Fibroblast of skin of scalp (primary cell): ENCODE measurements at regions not wholly inside any gene's neighbourhood (a gene's known extent, or its start where the extent isn't known, plus 50 kb on each side); places are given as distances from the start of the nearest gene placed in this dataset.
"Not testable (repeated sequence)": the region's sequence is repeated elsewhere in the genome, so short reads cannot be mapped to it uniquely, and the experiment has no call there.

ENCODE experiments used
- DNase-seq: peaks from one replicate; pipeline ENCODE4 v3.0.0-alpha.2; 2013

DNA sequence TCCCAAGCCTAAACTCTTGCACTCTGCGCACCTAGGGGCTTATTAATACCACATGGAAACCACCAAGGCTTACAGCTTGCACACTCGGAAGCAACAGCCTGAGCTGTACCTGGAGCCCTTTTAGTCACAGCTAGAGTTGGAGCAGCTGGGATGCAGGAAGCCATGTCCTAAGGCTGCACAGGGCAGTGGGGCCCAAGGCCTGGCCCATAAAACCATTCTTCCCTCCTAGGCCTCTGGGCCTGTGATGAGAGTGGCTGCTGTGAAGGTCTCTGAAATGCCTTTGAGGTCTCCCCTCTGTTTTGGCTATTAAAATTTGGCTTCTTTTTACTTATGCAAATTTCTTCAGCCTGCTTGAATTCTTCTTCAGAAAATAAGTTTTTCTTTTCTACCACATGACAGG, 383.9 kb upstream of the UBE2E2 start:
- DNase-seq: no peak

GRCh38 chr3:22835041-22835440, 368.1 kb upstream of the UBE2E2 start:
- peak; percentile 2 for DNase-seq

DNA sequence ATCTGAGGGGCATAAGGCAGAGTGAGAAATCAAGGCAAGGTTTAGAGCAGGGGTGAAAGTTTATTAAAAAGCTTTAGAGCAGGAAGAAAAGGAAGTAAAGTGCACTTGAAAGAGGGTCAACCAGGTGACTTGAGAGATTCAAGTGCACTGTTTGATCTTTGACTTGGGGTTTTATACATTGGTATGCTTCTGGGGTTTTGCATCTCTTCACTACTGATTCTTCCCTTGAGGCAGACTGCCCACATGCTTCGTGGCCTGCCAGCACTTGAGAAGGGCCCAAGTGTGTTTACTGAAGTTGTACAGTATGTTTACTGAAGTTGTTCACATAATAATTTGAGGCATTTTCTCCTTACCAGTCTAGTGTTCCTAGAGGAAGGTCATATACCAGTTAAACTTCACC, 367.0 kb upstream of the UBE2E2 start:
- no peak for DNase-seq

- no peak for DNase-seq
These were observed 359.3 kb upstream of the UBE2E2 start for GRCh38 chr3:22843854-22844253.

- DNase-seq: no peak
These were observed 356.6 kb upstream of the UBE2E2 start for GRCh38 chr3:22846566-22846965.

DNA sequence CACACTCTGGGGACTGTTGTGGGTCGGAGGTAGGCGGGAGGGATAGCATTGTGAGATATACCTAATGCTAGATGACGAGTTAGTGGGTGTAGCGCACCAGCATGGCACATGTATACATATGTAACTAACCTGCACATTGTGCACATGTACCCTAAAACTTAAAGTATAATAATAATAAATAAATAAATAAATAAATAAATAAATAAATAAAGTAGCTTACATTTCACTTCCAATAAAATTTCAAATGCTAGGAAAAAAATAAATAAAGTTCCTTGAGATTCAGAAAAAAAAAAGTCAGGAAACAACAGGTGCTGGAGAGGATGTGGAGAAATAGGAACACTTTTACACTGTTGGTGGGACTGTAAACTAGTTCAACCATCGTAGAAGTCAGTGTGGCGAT, 353.5 kb upstream of the UBE2E2 start:
- not testable (repeated sequence) for DNase-seq

DNA sequence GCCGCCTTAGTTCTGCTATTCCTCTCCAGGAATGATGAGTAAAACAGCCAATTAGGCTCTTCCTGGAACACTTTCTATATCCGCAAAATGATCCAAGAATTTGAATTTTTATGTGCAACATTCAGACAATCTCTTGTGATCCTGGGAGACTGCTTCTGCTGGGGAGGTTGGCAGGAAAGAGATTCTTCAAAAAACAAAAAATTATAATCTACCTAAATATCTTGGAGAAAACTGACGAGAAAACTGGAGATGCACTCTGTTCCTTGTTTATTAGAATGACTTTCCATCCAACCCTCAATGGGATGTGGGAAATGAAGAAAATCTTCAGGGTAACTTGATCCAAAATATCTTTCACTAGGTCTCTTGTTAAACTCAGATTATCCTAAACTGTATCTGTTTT, 346.3 kb upstream of the UBE2E2 start:
- no peak for DNase-seq

DNA sequence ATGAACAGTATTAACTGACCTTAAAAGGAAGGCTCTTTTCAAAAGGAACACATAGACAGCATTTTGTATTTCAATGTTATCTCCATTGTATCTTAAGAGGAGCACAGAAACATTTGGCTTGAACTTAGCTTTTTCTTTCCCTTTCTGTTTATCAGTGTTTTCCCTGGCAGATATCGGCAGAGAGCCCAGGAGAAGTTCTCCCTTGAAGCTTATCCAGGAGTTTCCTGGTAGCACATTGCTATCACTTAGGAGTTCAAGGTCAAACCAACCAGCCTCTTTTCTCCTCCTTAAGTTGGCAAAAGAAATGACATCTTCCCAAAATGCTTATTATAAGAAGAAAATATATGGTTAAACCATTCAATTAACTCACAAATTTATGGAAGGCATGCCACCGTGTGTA, 344.6 kb upstream of the UBE2E2 start:
- no peak for DNase-seq

DNA sequence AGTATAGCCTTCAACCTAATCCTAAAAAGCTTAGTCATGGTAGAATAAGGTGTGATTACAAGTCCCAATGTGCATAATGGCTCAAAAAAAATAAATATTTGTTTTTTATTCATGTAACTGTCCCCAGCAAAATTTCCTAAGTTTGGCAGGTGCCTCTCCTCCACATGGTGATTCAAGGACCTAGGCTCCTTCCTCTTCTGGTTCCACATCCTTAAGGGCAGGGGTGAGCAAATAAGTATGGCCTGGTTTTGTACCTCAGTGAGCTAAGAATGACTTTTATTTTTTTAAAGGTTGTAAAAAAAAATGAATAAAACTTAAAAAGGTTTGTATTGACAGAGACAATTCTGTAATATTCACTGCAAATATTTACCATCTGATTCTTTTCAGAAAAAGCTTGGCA, 343.5 kb upstream of the UBE2E2 start:
- no peak for DNase-seq

- no peak for DNase-seq
These were observed 341.7 kb upstream of the UBE2E2 start for GRCh38 chr3:22861426-22861825.

GRCh38 chr3:22862111-22862510, 341.0 kb upstream of the UBE2E2 start:
- DNase-seq: no peak

GRCh38 chr3:22882834-22883233, 320.3 kb upstream of the UBE2E2 start:
- DNase-seq: not testable (repeated sequence)

DNA sequence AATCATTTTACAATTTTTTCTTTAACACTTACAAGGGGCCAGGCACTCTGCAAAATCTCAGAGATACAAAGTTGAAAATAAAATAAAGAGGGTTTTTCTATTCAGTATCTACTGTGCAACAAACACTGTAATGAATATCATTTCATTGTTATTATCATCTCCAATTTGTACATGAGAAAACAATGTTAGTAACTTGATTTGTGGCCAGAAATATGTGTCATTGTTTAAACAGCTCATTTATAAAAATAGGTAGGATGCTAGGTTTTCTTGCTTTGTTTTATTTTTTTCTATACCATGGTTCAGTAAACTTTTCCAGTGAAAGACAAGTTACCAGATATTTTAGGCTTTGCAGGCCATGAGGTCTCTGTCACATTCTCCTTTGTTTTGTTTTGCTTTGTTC, 318.1 kb upstream of the UBE2E2 start:
- no peak for DNase-seq

GRCh38 chr3:22885574-22886341, 317.4 kb upstream of the UBE2E2 start:
- DNase-seq: no peak

- DNase-seq: no peak
These were observed 316.6 kb upstream of the UBE2E2 start for GRCh38 chr3:22886439-22887068.

- peak; percentile 17 for DNase-seq
These were observed 315.3 kb upstream of the UBE2E2 start for GRCh38 chr3:22887664-22888291.

- no peak for DNase-seq
These were observed 310.0 kb upstream of the UBE2E2 start for GRCh38 chr3:22893101-22893500.

DNA sequence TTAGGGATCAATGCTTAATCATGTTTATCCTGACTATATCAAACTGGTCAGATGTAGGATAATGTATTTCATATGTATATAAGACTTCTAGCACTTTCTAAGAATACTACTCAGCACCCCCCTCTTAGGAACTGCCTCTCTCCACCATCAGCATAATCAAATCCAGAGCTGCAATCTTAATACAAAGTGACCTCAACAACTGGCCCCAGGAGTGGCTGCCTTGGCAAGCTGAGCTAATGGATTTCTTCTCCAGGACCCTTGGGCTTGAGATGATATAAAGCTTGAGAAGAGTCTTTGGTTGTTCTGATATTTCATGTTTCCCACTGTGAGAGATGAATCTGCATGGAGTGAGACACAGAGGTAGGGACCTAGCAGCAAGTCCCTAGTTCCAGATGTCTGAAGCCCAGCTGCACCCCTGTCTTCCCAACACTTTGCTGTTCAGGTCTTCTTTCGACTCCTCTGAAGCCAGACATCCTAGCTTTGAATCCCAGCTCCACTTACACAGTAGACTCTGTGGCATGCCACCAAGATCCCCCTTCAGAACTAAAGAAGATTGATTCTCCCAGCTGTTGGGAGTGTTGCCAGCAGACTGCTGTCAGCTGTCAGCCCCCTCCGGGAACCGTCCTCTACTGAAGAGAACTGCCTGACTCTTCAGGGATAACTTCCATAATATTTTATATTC, 309.3 kb upstream of the UBE2E2 start:
- no peak for DNase-seq

DNA sequence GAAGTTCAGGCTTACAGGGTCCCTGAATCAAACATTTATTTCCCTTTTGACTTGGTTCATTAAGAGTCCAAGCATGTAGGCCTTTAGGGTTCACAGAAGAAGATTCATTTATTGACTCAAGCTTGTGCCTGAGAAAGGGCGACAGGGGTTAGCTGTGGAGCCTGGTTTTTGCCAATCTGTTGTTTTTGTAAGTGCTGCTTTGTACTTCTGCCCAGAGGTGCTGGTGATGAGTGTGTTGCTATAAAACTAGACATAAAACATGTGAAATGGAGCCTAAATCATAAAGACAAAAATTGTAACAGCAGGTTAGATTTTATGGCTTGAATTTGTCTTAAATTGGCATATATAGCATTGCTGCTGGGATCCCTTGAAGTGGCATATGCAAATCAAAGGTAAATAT, 308.3 kb upstream of the UBE2E2 start:
- no peak for DNase-seq

DNA sequence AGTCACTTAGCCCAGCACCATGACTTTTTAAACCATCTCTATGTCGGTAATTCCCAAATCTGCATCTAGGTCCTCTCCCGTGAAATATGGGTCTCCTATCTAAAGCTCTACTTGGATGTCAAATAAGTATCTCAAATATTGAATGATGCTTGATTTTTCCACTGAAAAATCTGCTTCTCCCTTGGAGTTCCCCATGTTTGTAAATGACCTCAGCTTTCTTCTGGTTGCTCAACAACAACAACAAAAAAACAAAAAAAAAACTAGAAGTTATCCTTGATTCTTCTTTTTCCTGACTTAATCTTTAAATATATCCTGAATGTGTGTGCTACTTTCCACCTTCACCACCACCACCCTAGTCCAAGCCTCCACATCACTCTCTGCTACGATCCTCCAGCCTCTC, 307.5 kb upstream of the UBE2E2 start:
- no peak for DNase-seq

GRCh38 chr3:22898558-22898957, 304.6 kb upstream of the UBE2E2 start:
- DNase-seq: no peak

DNA sequence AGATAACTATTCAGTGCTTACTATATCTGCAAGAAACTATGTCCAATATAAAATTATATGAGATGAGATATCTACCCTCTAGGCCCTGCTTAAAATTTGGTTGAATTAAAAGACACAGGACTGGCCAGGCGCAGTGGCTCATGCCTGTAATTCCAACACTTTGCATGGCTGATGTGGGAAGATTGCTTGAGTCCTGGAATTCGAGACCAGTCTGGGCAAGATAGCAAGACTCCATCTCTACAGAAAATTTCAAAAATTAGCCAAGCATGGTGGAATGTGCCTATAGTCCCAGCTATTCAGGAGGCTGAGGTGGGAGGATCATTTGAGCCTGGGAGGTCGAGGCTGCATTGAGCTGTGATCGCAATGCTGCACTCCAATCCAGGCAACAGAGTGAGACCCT, 303.7 kb upstream of the UBE2E2 start:
- DNase-seq: no peak

- DNase-seq: no peak
These were observed 302.8 kb upstream of the UBE2E2 start for GRCh38 chr3:22900296-22900695.
